GM18502 (cell line): ENCODE measurements at regions not wholly inside any gene's neighbourhood (a gene's known extent, or its start where the extent isn't known, plus 50 kb on each side); places are given as distances from the start of the nearest gene placed in this dataset.

Source experiments
- ATAC-seq: cut with Tn5 transposase; IDR thresholded peaks from one replicate; pipeline ENCODE4 v1.9.1; 2021; ENCODE audit warnings: mild to moderate bottlenecking; ENCODE audit not compliant: unreplicated experiment, poor library complexity

DNA sequence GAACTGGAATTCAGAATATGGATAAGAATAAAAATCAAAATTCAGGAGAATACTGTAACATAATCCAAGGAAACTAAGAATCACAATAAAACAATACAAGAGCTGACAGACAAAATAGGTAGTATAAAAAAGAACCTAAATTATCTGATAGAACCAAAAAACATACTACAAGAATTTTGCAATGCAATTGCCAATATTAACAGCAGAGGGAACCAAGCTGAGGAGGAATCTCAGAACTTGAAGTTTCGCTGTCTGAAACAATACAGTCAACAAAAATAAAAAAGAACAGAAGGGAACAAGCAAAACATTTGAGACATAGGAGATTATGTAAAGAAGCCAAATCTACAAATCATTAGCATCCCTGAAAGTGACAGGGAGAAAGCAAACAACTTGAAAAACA, 84.1 kb upstream of the GALNT13 start:
- ATAC-seq, result no peak

- ATAC-seq, result no peak
Measured at GRCh38 chr2:153802671-153803070, 69.1 kb upstream of the GALNT13 start.

- ATAC-seq, result no peak
Measured at GRCh38 chr2:153808679-153809078, 63.0 kb upstream of the GALNT13 start.

DNA sequence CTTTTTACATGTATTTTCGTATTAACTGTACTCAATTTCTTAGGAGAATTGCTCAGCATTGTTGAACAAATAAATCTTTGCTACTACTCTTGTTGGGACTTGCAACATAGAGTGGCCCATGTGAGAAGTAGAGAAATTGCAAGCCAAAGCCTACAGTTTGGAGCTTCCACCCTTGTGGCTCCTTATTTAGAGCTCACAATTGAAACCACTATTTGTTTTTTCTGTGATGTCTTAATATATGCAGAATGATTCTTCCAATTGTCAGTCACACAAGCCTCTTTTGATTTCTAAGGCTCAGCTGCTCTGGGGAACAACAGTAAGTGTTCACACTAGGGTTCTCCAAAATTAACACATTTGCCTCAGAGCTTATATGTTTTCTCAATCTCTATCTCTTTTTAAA, 60.2 kb upstream of the GALNT13 start:
- ATAC-seq, result no peak

DNA sequence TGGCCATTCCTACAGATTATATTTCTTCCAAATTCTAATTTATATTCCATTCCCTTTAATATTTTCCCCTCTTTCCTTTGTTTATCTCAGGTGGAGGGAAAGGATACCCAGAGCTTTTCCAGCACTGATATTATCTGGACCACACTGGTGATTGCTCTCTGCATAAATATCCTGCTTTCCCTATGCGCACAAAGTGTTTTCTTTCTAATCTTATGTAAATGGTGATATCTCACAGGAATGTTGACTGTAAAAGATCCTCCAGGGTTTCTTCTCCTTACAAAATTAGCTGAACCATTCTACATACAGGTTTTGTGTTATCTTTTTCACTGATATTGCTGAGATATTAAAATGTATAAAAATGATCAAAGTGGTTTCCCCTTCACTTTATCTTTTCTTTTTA, 59.1 kb upstream of the GALNT13 start:
- ATAC-seq, result no peak

DNA sequence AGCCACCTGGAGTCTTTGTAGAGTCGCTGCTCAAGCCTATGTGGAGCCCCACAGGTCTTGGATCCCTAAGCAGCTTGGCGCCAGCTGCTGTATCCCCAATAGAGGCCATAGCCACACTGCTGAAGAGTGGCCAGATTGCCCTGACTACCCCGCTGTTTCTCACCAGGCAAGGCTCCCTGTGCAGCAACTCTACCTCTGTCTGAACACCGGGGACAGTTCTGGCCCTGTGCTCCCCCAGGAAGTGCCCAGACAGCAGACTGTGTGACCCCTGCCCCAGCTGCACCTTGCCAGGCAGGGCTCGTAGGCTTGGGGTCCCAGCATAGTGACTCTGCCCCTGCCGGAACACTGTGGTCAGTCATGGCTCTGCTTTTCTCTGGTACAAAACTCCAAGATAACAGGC, 53.5 kb upstream of the GALNT13 start:
- no peak for ATAC-seq

GRCh38 chr2:153819074-153819473, 52.6 kb upstream of the GALNT13 start:
- ATAC-seq, result no peak

DNA sequence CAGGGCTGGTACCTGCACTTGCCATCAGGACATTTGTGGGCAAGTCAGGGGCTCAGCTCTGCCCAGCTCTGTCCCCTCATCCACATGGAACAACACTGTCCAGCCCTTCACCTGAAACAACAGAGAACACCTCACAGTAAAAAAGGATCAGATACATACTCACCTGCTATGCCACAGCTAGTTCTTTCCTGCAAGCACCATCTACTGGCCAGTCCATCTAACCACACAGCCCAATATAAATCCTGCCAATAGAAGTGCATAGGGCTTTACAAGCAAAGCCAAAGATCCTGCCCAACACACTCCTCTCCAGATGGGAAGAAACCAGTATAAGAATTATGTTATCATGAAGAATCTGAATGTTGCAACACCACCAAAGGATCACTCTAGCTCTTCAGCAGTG, 52.2 kb upstream of the GALNT13 start:
- no peak for ATAC-seq
